ENCODE measurements at regions not wholly inside any gene's neighbourhood (a gene's known extent, or its start where the extent isn't known, plus 50 kb on each side); places are given as distances from the start of the nearest gene placed in this dataset.
"Not testable (repeated sequence)": the region's sequence is repeated elsewhere in the genome, so short reads cannot be mapped to it uniquely, and the experiment has no call there.

- in situ Hi-C loops (cut with MboI; ENCODE audit: low sequenced_read_pairs) = no loop called here
Observed at GRCh38 chr13:83825676-83826075, 56.6 kb downstream of the SLITRK1 start.

- in situ Hi-C loops (cut with MboI; ENCODE audit: low sequenced_read_pairs) = no loop called here
Observed at GRCh38 chr13:83824560-83824959, 57.7 kb downstream of the SLITRK1 start.

- in situ Hi-C loops (cut with MboI; ENCODE audit: low sequenced_read_pairs) = no loop called here
Observed at GRCh38 chr13:83824120-83824519, 58.2 kb downstream of the SLITRK1 start.

GRCh38 chr13:83819611-83820010 lies 62.7 kb downstream of the SLITRK1 start:
- in situ Hi-C loops (cut with MboI; ENCODE audit: low sequenced_read_pairs) = no loop called here

GRCh38 chr13:83819156-83819555 lies 63.1 kb downstream of the SLITRK1 start:
- in situ Hi-C loops (cut with MboI; ENCODE audit: low sequenced_read_pairs) = no loop called here

- in situ Hi-C loops (cut with MboI; ENCODE audit: low sequenced_read_pairs) = no loop called here
Observed at GRCh38 chr13:83816081-83816480, 66.2 kb downstream of the SLITRK1 start.

- in situ Hi-C loops (cut with MboI; ENCODE audit: low sequenced_read_pairs) = no loop called here
Observed at GRCh38 chr13:83815598-83815997, 66.7 kb downstream of the SLITRK1 start.

- in situ Hi-C loops (cut with MboI; ENCODE audit: low sequenced_read_pairs) = no loop called here
Observed at GRCh38 chr13:83810136-83810535, 72.1 kb downstream of the SLITRK1 start.

GRCh38 chr13:83804356-83804962 lies 77.8 kb downstream of the SLITRK1 start:
- in situ Hi-C loops (cut with MboI; ENCODE audit: low sequenced_read_pairs) = no loop called here

- in situ Hi-C loops (cut with MboI; ENCODE audit: low sequenced_read_pairs) = no loop called here
Observed at GRCh38 chr13:83798731-83799130, 83.5 kb downstream of the SLITRK1 start.

- in situ Hi-C loops (cut with MboI; ENCODE audit: low sequenced_read_pairs) = no loop called here
Observed at GRCh38 chr13:83796364-83796763, 85.9 kb downstream of the SLITRK1 start.

GRCh38 chr13:83794583-83794982 lies 87.7 kb downstream of the SLITRK1 start:
- in situ Hi-C loops (cut with MboI; ENCODE audit: low sequenced_read_pairs) = no loop called here

- in situ Hi-C loops (cut with MboI; ENCODE audit: low sequenced_read_pairs) = no loop called here
Observed at GRCh38 chr13:83780227-83780626, 102.0 kb downstream of the SLITRK1 start.

GRCh38 chr13:83773961-83774360 lies 108.3 kb downstream of the SLITRK1 start:
- in situ Hi-C loops (cut with MboI; ENCODE audit: low sequenced_read_pairs) = no loop called here

GRCh38 chr13:83765796-83766195 lies 116.5 kb downstream of the SLITRK1 start:
- in situ Hi-C loops (cut with MboI; ENCODE audit: low sequenced_read_pairs) = no loop called here

- in situ Hi-C loops (cut with MboI; ENCODE audit: low sequenced_read_pairs) = no loop called here
Observed at GRCh38 chr13:83761631-83762030, 120.6 kb downstream of the SLITRK1 start.

- in situ Hi-C loops (cut with MboI; ENCODE audit: low sequenced_read_pairs) = not testable (repeated sequence)
Observed at GRCh38 chr13:83755210-83755609, 127.1 kb downstream of the SLITRK1 start.

- in situ Hi-C loops (cut with MboI; ENCODE audit: low sequenced_read_pairs) = no loop called here
Observed at GRCh38 chr13:83753912-83754624, 128.2 kb downstream of the SLITRK1 start.

- in situ Hi-C loops (cut with MboI; ENCODE audit: low sequenced_read_pairs) = no loop called here
Observed at GRCh38 chr13:83752141-83752540, 130.1 kb downstream of the SLITRK1 start.

GRCh38 chr13:83740622-83741021 lies 141.7 kb downstream of the SLITRK1 start:
- in situ Hi-C loops (cut with MboI; ENCODE audit: low sequenced_read_pairs) = no loop called here

- in situ Hi-C loops (cut with MboI; ENCODE audit: low sequenced_read_pairs) = no loop called here
Observed at GRCh38 chr13:83738407-83738806, 143.9 kb downstream of the SLITRK1 start.

GRCh38 chr13:83733293-83733692 lies 149.0 kb downstream of the SLITRK1 start:
- in situ Hi-C loops (cut with MboI; ENCODE audit: low sequenced_read_pairs) = no loop called here

- in situ Hi-C loops (cut with MboI; ENCODE audit: low sequenced_read_pairs) = no loop called here
Observed at GRCh38 chr13:83732755-83733154, 149.5 kb downstream of the SLITRK1 start.
